Hepatic stellate cell (primary cell): ENCODE measurements at regions not wholly inside any gene's neighbourhood (a gene's known extent, or its start where the extent isn't known, plus 50 kb on each side); places are given as distances from the start of the nearest gene placed in this dataset.

Source experiments
- DNase-seq: peaks from one replicate; pipeline ENCODE4 v3.0.0; 2011; ENCODE audit warnings: low spot score

DNA sequence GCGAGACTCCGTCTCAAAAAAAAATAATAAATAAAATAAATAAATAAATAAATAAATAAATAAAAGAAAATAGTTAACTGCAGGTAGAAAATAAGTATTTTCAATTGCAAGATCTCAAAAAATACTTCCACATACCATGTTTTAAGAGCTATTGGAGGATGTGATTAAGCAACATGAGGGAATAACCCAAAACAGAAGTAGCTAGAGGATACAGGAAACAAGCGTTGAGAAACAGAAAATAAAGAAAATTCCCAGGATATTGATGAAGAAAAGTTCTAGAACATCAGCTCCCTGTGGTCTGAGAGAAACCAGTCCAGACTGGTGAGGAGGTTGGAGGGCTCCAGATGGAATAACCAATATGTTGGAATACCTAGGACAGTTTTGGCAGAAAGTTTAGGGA is 57.3 kb upstream of the RND3 start:
- no peak for DNase-seq

DNA sequence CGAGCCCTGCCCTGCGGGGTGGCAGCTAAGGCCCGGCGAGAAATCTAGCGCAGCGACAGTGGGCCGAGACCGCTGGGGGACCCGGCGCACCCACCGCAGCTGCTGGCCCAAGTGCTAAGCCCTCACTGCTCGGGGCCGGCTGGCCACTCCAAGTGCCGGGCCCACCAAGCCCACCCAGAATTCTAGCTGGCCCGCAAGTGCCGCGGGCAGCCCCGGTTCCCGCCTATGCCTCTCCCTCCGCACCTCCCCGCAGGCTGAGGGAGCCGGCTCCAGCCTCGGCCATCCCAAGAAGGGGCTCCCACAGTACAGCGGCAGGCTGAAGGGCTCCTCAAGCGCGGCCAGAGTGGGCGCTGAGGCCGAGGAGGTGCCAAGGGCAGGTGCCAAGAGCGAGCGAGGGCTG is 55.2 kb upstream of the RND3 start:
- no peak for DNase-seq

DNA sequence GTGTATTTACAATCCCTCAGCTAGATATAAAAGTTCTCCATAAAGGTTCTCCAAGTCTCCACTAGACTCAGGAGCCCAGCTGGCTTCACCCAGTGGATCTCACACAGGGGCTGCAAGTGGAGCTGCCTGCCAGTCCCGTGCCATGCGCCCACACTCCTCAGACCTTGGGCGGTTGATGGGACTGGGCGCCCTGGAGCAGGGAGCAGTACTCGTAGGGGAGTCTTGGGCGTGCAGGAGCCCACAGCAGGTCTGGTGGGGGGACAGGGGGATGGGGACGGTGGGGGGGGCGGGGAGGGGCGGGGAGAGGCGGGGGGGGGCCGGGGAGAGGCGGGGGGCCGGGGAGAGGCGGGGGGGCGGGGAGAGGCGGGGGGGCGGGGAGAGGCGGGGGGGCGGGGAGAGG is 54.7 kb upstream of the RND3 start:
- DNase-seq: no peak

DNA sequence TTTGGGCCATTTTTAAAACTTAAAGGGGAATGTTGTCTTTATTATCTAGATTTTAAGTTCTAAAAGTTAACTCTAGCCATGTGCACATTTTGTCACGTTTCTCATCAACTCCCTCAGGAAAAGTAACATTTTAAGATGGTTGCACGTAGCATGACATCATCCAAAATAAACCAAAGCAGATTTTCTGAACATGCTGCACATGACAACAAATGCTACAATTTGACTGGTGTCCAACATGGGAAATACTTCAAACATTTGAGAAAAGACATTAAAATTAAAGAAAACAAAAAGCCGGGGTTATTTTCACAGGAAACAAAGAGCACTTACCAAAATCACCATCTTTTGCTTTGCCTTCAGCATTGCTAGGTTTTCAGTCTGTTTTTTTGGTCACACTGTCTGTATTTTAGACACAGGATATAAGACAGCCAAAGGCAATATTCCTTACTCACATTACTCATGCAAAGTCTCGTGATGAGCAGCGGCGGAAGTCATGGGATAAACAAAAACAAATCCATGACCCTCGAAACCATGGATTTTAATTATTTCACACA is 51.3 kb upstream of the RND3 start:
- no peak for DNase-seq
